DND-41 (cell line): ENCODE measurements at regions not wholly inside any gene's neighbourhood (a gene's known extent, or its start where the extent isn't known, plus 50 kb on each side); places are given as distances from the start of the nearest gene placed in this dataset.

Experiments
- ATAC-seq: fragments of 200-7000 bp; cut with Tn5 transposase; 3 replicates; pipeline ENCODE4 v1.9.1; 2021; ENCODE audit warnings: low read depth; ENCODE audit not compliant: insufficient read depth
- DNase-seq: peaks from one replicate; pipeline ENCODE4 v3.0.0-alpha.2; 2020
- H2AFZ ChIP-seq: 2 replicates; pipeline ENCODE4 v1.6.0; 2012; ENCODE audit warnings: low read depth, low read length
- H3K27ac ChIP-seq: 2 replicates; pipeline ENCODE4 v1.5.1; 2012; ENCODE audit warnings: low read length, inconsistent platforms
- H3K27me3 ChIP-seq: fragments of 200-600 bp; sonication (generic); 2 replicates; pipeline ENCODE4 v1.6.0; 2012; ENCODE audit warnings: low read length, mild to moderate bottlenecking, inconsistent platforms; ENCODE audit not compliant: insufficient read depth, poor library complexity
- H3K36me3 ChIP-seq: 2 replicates; pipeline ENCODE4 v1.5.1; 2012; ENCODE audit warnings: low read length, inconsistent platforms; ENCODE audit not compliant: insufficient read depth
- H3K4me1 ChIP-seq: 2 replicates; pipeline ENCODE4 v1.5.1; 2012; ENCODE audit warnings: mild to moderate bottlenecking, low read length; ENCODE audit not compliant: insufficient read depth
- H3K4me2 ChIP-seq: 2 replicates; pipeline ENCODE4 v1.6.0; 2012; ENCODE audit warnings: mild to moderate bottlenecking, moderate library complexity, low read length, inconsistent platforms; ENCODE audit not compliant: insufficient read depth
- H3K4me3 ChIP-seq, 2 experiments: fragments of 200-600 bp in 1 of 2; shearing (Covaris generic) in 1 of 2; 2 replicates each; pipeline ENCODE4 v1.5.1; 2012 to 2016; ENCODE audit warnings: inconsistent platforms in 2 of 2, low read length in 2 of 2, mild to moderate bottlenecking in 2 of 2, low read depth in 1 of 2, moderate library complexity in 1 of 2
- H3K79me2 ChIP-seq: 2 replicates; pipeline ENCODE4 v1.6.0; 2012; ENCODE audit warnings: low read length, inconsistent platforms; ENCODE audit not compliant: insufficient read depth
- H3K9ac ChIP-seq: 2 replicates; pipeline ENCODE4 v1.6.0; 2012; ENCODE audit warnings: low read depth, mild to moderate bottlenecking, inconsistent platforms, low read length, moderate library complexity
- H3K9me3 ChIP-seq: 2 replicates; pipeline ENCODE4 v1.5.1; 2012; ENCODE audit warnings: low read length, moderate library complexity, mild to moderate bottlenecking, inconsistent platforms; ENCODE audit not compliant: insufficient read depth, severe bottlenecking
- H4K20me1 ChIP-seq: 2 replicates; pipeline ENCODE4 v1.6.0; 2012; ENCODE audit warnings: low read length; ENCODE audit not compliant: insufficient read depth
- CTCF ChIP-seq: IDR thresholded peaks from 2 replicates; pipeline ENCODE4 v1.5.1; 2012; ENCODE audit warnings: borderline replicate concordance, low read length, moderate library complexity, mild to moderate bottlenecking; ENCODE audit not compliant: poor library complexity, severe bottlenecking; ENCODE audit errors: extremely low read depth
- EZH2 ChIP-seq: IDR thresholded peaks from 3 replicates; pipeline ENCODE4 v1.6.1; 2012; ENCODE audit warnings: borderline replicate concordance, low read depth, mild to moderate bottlenecking, moderate library complexity, low read length, inconsistent platforms; ENCODE audit not compliant: severe bottlenecking

GRCh38 chr3:162992741-162993140, 1496.1 kb downstream of the OTOL1 start:
- Histone ChIP-seq H3K9me3 (peaks cover 20% of the 10 kb centered on the region), H4K20me1 (no peaks in the 10 kb centered on the region), H3K9ac (no peak overlapping the region), H3K4me3 (no peak overlapping the region), H3K4me2 (no peak overlapping the region), H3K27ac (no peak overlapping the region), H3K4me1 (peaks cover 14% of the 10 kb centered on the region), H2AFZ (no peak overlapping the region), H3K79me2 (no peaks in the 10 kb centered on the region), H3K36me3 (0 out of 2 replicates have a peak, but pooled peaks cover 5% of the 10 kb centered on the region), H3K27me3 (no peaks in the 10 kb centered on the region)
- no peak for ATAC-seq
- no peak for TF ChIP-seq CTCF
- TF ChIP-seq EZH2: no peak
- DNase-seq: no peak

DNA sequence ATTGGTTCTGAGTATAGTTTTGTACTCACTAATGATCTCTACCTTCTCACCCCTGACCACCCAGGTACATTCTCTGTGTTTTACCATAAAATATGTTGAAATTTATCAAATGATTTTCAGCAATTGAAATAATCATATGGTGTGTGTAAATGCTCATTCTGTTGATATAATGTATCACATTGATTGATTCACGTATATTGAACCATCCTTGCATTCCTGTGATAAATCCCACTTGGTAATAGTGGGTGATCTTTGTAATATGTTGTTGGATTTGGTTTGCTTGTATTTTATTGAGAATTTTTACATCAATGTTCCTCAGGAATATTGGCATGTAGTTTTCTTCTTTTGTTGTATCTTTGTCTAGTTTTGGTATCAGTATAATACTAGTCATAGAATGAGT, 1497.6 kb downstream of the OTOL1 start:
- H4K20me1 ChIP-seq: no peaks in the 10 kb centered on the region
- no peak overlapping the region for H2AFZ ChIP-seq
- DNase-seq (no peak), ATAC-seq (no peak)
- TF ChIP-seq CTCF (no peak), EZH2 (no peak)
- H3K27me3 ChIP-seq: no peaks in the 10 kb centered on the region
- peaks cover 28% of the 10 kb centered on the region for H3K4me1 ChIP-seq
- no peak overlapping the region for H3K27ac ChIP-seq
- no peak overlapping the region for H3K4me3 ChIP-seq
- H3K36me3 ChIP-seq: 0 out of 2 replicates have a peak, but pooled peaks cover 5% of the 10 kb centered on the region
- no peak overlapping the region for H3K9ac ChIP-seq
- H3K9me3 ChIP-seq: peaks cover 20% of the 10 kb centered on the region
- no peak overlapping the region for H3K4me2 ChIP-seq
- no peaks in the 10 kb centered on the region for H3K79me2 ChIP-seq

GRCh38 chr3:162996368-162996767, 1499.8 kb downstream of the OTOL1 start:
- no peak for ATAC-seq
- Histone ChIP-seq H3K36me3 (0 out of 2 replicates have a peak, but pooled peaks cover 5% of the 10 kb centered on the region), H4K20me1 (no peaks in the 10 kb centered on the region), H3K9ac (no peak overlapping the region), H3K79me2 (no peaks in the 10 kb centered on the region), H2AFZ (peak overlapping the region; percentile 78; the same call in 1 of the 2 replicates), H3K4me3 (no peak overlapping the region), H3K4me1 (peaks cover 37% of the 10 kb centered on the region), H3K9me3 (peaks cover 20% of the 10 kb centered on the region), H3K27me3 (no peaks in the 10 kb centered on the region), H3K27ac (peak overlapping the region; percentile 81; the same call in 1 of the 2 replicates), H3K4me2 (no peak overlapping the region)
- TF ChIP-seq CTCF (no peak), EZH2 (no peak)
- no peak for DNase-seq

DNA sequence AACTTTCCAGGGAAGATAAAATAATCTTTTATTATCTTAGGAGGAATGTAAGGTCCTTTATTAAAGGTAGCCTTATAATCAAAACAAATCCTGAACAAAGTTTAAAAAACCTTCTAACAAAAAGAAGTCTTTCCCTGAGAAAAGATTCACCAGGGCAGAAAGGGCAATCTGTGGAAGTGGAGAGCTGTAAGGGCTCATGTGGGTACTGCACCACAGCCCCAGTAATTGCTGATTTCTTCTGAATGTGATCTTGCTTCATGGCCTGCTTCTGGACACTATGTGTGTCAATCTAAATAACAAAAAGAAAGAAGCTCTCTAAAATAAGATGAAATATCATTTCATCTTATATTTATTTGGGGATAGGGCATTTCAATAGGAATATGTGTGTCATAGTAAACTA, 1501.6 kb downstream of the OTOL1 start:
- Histone ChIP-seq H3K79me2 (no peaks in the 10 kb centered on the region), H2AFZ (peak overlapping the region; percentile 78), H3K36me3 (0 out of 2 replicates have a peak, but pooled peaks cover 5% of the 10 kb centered on the region), H4K20me1 (no peaks in the 10 kb centered on the region), H3K27ac (peak overlapping the region; percentile 81), H3K4me1 (peaks cover 37% of the 10 kb centered on the region), H3K4me2 (peak overlapping the region; percentile 71), H3K4me3 (peak overlapping the region in 1 of 2 experiments; percentile 48; a peak in 2 of 4 replicates), H3K27me3 (no peaks in the 10 kb centered on the region), H3K9ac (peak overlapping the region; percentile 52), H3K9me3 (peaks cover 20% of the 10 kb centered on the region)
- no peak for TF ChIP-seq EZH2
- TF ChIP-seq CTCF: peak; percentile 4
- ATAC-seq (peak; percentile 90), DNase-seq (peak; percentile 40)
